ENCODE measurements at regions not wholly inside any gene's neighbourhood (a gene's known extent, or its start where the extent isn't known, plus 50 kb on each side); places are given as distances from the start of the nearest gene placed in this dataset.

DNA sequence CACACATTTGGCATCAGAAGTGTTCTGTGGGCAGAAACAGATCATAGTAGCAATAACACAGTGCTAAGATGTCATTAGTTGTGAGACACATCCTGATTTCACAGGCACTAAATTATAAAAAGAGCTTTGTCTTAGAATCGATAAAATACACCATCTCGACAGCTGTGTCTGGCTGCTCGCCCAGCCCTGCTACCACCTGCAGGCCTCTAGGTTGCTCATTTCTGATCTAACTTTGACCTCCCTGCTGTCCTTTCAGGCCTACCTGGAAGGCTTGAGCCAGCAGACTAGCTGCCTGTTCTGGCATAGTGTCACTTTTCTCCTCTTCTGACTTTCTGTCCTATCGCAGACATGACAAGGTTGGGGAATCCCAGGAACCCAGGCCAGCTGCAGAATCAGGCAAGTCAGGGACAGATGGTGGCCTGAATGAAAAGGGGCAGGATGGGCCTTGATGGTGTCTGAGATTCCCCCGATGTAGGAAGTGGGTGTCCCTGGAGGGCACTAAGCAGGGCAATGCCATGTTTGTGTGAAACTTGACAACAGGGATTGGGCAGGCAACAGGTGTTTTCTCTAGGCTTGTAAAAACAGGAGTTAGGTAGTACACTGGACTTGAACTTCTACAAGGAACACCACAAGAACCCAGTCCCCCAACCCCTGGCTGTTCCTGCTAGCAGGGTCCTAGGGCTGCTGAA lies 66.6 kb upstream of the RHOU start:
- H3K9me3 ChIP-seq (ENCODE audit: control insufficient read depth, insufficient read depth, low read depth, low read length): no peaks in the 10 kb centered on the region
- POLR2A ChIA-PET: no interaction called here
- no peak overlapping the region for H3K4me3 ChIP-seq (ENCODE audit: low read depth, low read length)
- no peak overlapping the region for H3K27ac ChIP-seq (ENCODE audit: extremely low read depth, low read depth, low read length)
- no peak for TF ChIP-seq AEBP2 (tag by site-specific recombination; IDR thresholded peaks at IDR 0.05; ENCODE audit: borderline replicate concordance)
- no peak for TF ChIP-seq ZNF645 (tag by site-specific recombination; IDR thresholded peaks at IDR 0.05)
- TF ChIP-seq, protein P1, sequence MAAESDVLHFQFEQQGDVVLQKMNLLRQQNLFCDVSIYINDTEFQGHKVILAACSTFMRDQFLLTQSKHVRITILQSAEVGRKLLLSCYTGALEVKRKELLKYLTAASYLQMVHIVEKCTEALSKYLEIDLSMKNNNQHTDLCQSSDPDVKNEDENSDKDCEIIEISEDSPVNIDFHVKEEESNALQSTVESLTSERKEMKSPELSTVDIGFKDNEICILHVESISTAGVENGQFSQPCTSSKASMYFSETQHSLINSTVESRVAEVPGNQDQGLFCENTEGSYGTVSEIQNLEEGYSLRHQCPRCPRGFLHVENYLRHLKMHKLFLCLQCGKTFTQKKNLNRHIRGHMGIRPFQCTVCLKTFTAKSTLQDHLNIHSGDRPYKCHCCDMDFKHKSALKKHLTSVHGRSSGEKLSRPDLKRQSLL (tag by site-specific recombination; IDR thresholded peaks at IDR 0.05): no peak
- TF ChIP-seq ZNF398 (tag by site-specific recombination; IDR thresholded peaks at IDR 0.05): no peak
- no peak for TF ChIP-seq ZNF501 (tag by site-specific recombination; IDR thresholded peaks at IDR 0.05)
- TF ChIP-seq SCRT1 (tag by site-specific recombination; IDR thresholded peaks at IDR 0.05; ENCODE audit: borderline replicate concordance): peak; percentile 96
- TF ChIP-seq ZBTB48 (tag by site-specific recombination; IDR thresholded peaks at IDR 0.05): no peak
- no peak for TF ChIP-seq SP7 (tag by site-specific recombination; IDR thresholded peaks at IDR 0.05)
- no peak for TF ChIP-seq ZNF18 (tag by site-specific recombination; IDR thresholded peaks at IDR 0.05)
- TF ChIP-seq, protein P2, sequence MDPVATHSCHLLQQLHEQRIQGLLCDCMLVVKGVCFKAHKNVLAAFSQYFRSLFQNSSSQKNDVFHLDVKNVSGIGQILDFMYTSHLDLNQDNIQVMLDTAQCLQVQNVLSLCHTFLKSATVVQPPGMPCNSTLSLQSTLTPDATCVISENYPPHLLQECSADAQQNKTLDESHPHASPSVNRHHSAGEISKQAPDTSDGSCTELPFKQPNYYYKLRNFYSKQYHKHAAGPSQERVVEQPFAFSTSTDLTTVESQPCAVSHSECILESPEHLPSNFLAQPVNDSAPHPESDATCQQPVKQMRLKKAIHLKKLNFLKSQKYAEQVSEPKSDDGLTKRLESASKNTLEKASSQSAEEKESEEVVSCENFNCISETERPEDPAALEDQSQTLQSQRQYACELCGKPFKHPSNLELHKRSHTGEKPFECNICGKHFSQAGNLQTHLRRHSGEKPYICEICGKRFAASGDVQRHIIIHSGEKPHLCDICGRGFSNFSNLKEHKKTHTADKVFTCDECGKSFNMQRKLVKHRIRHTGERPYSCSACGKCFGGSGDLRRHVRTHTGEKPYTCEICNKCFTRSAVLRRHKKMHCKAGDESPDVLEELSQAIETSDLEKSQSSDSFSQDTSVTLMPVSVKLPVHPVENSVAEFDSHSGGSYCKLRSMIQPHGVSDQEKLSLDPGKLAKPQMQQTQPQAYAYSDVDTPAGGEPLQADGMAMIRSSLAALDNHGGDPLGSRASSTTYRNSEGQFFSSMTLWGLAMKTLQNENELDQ (tag by site-specific recombination; IDR thresholded peaks at IDR 0.05; ENCODE audit: low read depth): no peak
- TF ChIP-seq ZNF830 (tag by site-specific recombination; IDR thresholded peaks at IDR 0.05; ENCODE audit: low read depth): no peak
- TF ChIP-seq ZNF473 (tag by site-specific recombination; IDR thresholded peaks at IDR 0.05): no peak
- TF ChIP-seq ZNF184 (tag by site-specific recombination; IDR thresholded peaks at IDR 0.05): no peak
- TF ChIP-seq ZNF133 (tag by site-specific recombination; IDR thresholded peaks at IDR 0.05): no peak
- peak; percentile 97 for TF ChIP-seq SCRT2 (tag by site-specific recombination; IDR thresholded peaks at IDR 0.05)
- no peak for TF ChIP-seq ZNF677 (tag by site-specific recombination; IDR thresholded peaks at IDR 0.05)
- TF ChIP-seq ZNF623 (tag by site-specific recombination; IDR thresholded peaks at IDR 0.05): no peak
- CTCF ChIA-PET: interaction anchor here (0.5 to 3.7 kb wide), 11 partner anchors 19 to 1127 kb away, joined by 3 to 19 read pairs (median 4); partner anchors contain the start of gene RHOU
- H3K4me1 ChIP-seq (ENCODE audit: control insufficient read depth, insufficient read depth, low read length): no peaks in the 10 kb centered on the region
- no peaks in the 10 kb centered on the region for H3K36me3 ChIP-seq (ENCODE audit: control insufficient read depth in 2 of 2, insufficient read depth in 1 of 2, low read length in 2 of 2)
